Muscle of leg (tissue), 3 donors: ENCODE measurements at regions not wholly inside any gene's neighbourhood (a gene's known extent, or its start where the extent isn't known, plus 50 kb on each side); places are given as distances from the start of the nearest gene placed in this dataset.

Experiments used
- DNase-seq: peaks from one replicate; pipeline ENCODE4 v3.0.0; 2013
- H3K27ac ChIP-seq: one replicate; pipeline ENCODE4 v1.5.1; 2013; ENCODE audit warnings: mild to moderate bottlenecking, low read length, control low read depth
- H3K27me3 ChIP-seq: one replicate; pipeline ENCODE4 v1.6.1; 2013; ENCODE audit warnings: low read length; ENCODE audit not compliant: control insufficient read depth, insufficient read depth
- H3K36me3 ChIP-seq: one replicate; pipeline ENCODE4 v1.6.1; 2013; ENCODE audit warnings: low read length; ENCODE audit not compliant: control insufficient read depth, insufficient read depth
- H3K4me1 ChIP-seq: one replicate; pipeline ENCODE4 v1.6.1; 2013; ENCODE audit warnings: low read length; ENCODE audit not compliant: control insufficient read depth, insufficient read depth
- H3K4me3 ChIP-seq: one replicate; pipeline ENCODE4 v1.5.1; 2013; ENCODE audit warnings: low read length, control low read depth
- H3K9me3 ChIP-seq: replicated peaks from 2 replicates; pipeline ENCODE4 v1.6.1; 2013; ENCODE audit warnings: low read depth, low read length; ENCODE audit not compliant: control insufficient read depth
- WGBS: methylation state at CpG from one replicate; pipeline ENCODE4 v1.1.5; 2013; ENCODE audit warnings: missing lambda C conversion rate; ENCODE audit not compliant: insufficient coverage; 5-methylcytosine and 5-hydroxymethylcytosine counted together

DNA sequence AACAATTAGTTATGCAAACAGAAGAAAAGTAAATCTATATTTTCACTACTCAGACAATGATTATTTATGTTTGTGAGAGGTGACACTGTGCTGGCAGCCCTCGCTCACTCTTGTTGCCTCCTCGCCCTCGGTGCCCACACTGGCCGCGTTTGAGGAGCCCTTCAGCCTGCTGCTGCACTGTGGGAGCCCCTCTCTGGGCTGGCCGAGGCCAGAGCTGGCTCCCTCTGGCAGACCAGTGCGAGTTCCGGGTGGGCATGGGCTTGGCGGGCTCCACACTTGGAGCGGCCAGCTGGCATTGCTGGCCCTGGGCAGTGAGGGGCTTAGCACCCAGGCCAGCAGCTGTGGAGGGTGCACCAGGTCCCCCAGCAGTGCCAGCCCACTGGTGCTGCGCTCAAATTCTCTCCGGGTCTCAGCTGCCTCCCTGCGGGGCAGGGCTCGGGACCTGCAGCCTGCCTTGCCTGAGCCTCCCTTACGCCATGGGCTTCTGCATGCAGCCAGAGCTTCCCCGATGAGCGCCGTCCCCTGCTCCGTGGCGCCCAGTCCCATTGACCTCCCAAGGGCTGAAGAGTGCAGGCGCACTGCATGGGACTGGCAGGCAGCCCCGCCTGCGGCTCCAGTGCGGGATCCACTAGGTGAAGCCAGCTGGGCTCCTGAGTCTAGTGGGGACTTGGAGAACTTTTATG is 902.6 kb downstream of the PDHA2 start:
- Histone ChIP-seq H3K9me3 (peaks cover 10% of the 10 kb centered on the region), H3K27me3 (no peaks in the 10 kb centered on the region), H3K4me3 (no peak overlapping the region), H3K4me1 (no peaks in the 10 kb centered on the region), H3K36me3 (no peaks in the 10 kb centered on the region), H3K27ac (no peak overlapping the region)
- no peak for DNase-seq
- WGBS: 92% methylated on average over 21 of the region's 24 CpGs

DNA sequence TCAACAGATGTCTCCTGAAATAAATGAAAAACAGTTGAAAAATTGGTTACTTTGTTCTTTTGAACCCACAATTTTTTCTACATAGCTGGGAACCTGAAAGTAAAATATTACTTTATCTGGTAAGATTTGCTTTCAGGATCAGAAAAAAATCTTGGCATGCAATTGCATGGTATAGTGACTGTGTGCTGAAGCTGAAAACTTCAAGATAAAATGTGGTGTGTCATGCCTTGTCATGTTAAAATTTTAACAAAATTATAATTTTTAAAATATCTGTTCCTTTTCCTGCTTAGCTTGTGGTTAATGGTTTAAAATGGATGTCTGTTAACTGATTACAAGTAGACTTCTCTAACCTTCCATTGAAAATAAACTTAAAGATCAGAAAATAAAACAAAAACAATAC is 904.8 kb downstream of the PDHA2 start:
- no peaks in the 10 kb centered on the region for H3K27me3 ChIP-seq
- no peaks in the 10 kb centered on the region for H3K4me1 ChIP-seq
- no peak overlapping the region for H3K27ac ChIP-seq
- no peak for DNase-seq
- peaks cover 13% of the 10 kb centered on the region for H3K9me3 ChIP-seq
- no peak overlapping the region for H3K4me3 ChIP-seq
- no peaks in the 10 kb centered on the region for H3K36me3 ChIP-seq

DNA sequence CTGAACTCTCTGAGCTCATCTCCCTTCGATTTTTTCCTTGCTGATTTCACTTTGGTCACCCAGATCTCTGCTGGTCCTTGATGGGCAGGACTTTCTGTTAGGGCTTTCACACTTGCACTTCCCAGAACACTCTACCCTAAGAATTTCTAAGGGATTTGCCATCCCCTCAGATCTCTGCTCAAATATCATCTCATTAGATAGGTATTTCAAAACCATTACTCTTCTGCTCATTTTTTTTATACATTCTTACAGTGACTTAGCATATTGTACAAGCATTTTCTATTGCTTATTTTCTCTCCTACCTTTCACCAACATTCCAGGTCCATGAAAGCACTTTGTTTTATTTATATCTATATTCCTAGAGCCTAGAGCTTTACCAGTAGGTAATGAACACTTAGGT is 913.3 kb downstream of the PDHA2 start:
- H3K4me3 ChIP-seq: no peak overlapping the region
- H3K27ac ChIP-seq: no peak overlapping the region
- no peak for DNase-seq
- peaks cover 3% of the 10 kb centered on the region for H3K9me3 ChIP-seq
- H3K27me3 ChIP-seq: no peaks in the 10 kb centered on the region
- no peaks in the 10 kb centered on the region for H3K36me3 ChIP-seq
- H3K4me1 ChIP-seq: no peaks in the 10 kb centered on the region
- 47% methylated on average over 1 of the region's 1 CpG for WGBS

DNA sequence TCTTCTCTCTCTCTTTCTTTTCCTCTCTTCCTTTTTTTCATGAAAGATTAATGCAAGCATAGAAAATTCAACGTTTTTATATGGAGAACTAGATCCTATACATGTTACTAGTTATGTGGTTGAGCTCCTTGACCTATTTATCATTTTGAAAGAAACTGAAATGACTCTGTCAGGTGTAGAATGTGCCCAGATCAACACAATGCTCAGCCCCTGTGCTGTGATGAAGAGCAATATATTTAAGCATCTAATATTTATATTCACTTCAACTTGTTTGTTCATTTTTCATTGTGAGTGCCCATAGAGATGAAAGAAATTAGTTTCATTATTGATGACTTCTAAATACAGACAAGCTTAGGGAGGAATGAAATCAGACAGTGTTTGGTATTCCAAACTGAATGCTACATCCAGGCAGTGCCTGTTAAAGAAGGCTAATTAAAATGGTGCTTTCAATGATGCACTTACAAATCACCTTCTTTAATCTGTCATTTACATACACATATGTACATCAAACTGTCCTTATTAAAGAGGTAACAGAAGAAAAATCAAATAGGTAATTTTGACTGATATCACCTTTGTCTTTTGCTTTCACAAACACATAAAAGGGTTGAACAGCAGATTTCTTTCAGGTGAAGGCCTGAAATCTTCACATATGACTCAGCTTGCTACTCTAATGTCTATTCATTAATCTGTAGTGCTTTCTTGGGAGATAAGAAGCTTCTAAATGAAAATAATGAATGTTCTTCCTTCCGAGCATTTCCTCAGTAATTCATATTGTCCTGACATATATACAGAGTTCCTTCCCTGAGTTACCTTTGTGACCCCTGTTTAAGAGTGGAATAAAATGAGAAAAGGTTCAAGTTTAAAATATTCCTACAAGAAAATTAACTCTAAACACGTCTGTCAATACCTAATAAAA is 915.9 kb downstream of the PDHA2 start:
- no peak overlapping the region for H3K4me3 ChIP-seq
- no peaks in the 10 kb centered on the region for H3K36me3 ChIP-seq
- H3K9me3 ChIP-seq: no peaks in the 10 kb centered on the region
- H3K27ac ChIP-seq: no peak overlapping the region
- H3K27me3 ChIP-seq: no peaks in the 10 kb centered on the region
- no peaks in the 10 kb centered on the region for H3K4me1 ChIP-seq
- WGBS: no CpG with 5 or more reads among the region's 3 CpGs
- DNase-seq: no peak

DNA sequence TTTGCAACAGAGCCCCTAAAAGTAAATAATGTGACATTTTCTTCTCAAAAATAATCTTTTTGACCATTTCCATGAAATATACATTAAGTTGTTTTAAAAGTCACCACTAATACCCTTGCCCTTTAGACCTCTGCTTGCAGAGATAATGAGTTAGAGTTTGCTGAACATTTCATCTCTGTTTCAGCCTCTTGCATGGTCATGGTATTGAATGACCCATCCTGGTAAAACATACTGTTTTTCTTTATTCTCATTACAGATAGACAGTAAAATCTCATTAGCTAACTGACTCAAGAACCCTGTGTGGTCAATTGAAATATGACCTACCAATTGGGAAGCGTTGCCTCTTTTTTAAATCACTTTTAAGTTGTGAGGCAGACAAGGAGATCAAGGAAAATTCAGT is 916.7 kb downstream of the PDHA2 start:
- Histone ChIP-seq H3K4me3 (no peak overlapping the region), H3K9me3 (no peaks in the 10 kb centered on the region), H3K36me3 (no peaks in the 10 kb centered on the region), H3K27me3 (no peaks in the 10 kb centered on the region), H3K27ac (no peak overlapping the region), H3K4me1 (no peaks in the 10 kb centered on the region)
- no CpG with 5 or more reads among the region's 1 CpG for WGBS
- no peak for DNase-seq

DNA sequence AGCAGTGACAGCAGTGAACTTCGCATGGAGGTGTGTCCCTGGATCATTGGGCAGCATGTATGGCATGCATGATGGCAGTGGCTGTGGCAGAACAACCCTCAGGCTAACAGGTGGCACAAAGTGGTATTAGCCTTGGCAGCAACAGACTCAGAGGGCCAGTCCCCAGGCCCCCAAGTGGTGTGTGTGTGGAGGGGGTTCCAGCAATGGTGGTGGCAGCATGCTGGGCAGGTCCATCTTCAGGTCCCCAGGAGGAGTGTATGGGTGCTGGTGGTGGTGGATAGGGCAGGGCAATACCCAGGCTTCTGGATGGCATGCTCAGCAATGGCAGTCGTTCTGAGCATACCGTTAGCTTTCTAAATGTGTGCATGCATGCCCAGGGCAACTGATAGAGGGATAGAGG is 923.7 kb downstream of the PDHA2 start:
- Histone ChIP-seq H3K27ac (no peak overlapping the region), H3K27me3 (no peaks in the 10 kb centered on the region), H3K36me3 (no peaks in the 10 kb centered on the region), H3K4me1 (no peaks in the 10 kb centered on the region), H3K4me3 (no peak overlapping the region), H3K9me3 (peaks cover 8% of the 10 kb centered on the region)
- 95% methylated on average over 3 of the region's 3 CpGs for WGBS
- DNase-seq: no peak

DNA sequence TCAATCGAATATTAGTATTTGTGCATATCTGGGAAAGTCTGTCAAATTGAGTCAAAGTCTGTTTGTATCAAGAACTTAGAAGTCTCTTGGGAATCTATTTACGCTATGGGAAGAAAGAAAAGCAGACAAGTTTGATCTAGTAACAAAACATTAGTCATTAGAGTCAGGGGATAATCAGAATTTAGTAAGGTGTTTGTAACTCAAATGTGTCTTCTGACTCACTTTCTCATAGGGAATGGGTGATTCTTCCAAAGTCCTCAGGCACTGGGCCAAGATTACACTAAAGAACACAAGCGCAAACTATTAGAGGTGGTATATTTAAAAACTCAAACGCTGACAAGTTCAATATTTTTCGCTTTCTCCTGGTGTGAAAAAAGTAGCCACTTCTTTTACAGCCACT is 926.5 kb downstream of the PDHA2 start:
- DNase-seq: no peak
- WGBS: no CpG with 5 or more reads among the region's 5 CpGs
- H3K27ac ChIP-seq: no peak overlapping the region
- no peaks in the 10 kb centered on the region for H3K27me3 ChIP-seq
- H3K36me3 ChIP-seq: no peaks in the 10 kb centered on the region
- H3K4me3 ChIP-seq: no peak overlapping the region
- no peaks in the 10 kb centered on the region for H3K4me1 ChIP-seq
- peaks cover 8% of the 10 kb centered on the region for H3K9me3 ChIP-seq

DNA sequence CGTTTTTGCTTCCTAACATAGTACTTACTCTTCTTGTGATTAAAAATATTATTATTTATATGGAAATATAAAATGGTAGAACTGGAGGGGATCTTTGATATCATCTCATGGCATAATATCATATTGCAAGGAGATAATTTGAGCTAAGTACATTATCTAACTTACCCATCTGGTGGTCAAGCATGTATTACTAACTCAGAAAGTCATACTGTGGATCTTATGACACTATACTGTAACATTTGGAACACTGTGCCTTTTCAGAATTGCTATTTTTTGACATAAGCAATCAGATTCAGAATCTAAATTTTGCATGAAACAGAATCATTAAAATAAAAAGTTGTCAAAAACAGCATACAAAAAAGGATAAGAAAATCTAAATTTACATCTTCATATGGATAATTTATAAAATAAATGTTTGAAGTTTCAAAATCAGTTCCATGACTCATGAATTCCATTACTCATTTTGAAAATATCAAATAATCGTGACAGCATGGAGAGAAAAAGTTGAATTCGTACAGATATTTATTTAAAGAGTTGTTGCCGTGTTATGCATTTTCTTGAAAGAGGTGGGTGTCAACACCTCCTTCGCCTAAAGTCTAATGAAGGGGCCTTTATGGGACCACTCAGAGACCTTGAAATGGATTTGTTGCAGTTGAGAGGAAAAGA is 928.1 kb downstream of the PDHA2 start:
- 100% methylated on average over 2 of the region's 5 CpGs for WGBS
- no peak overlapping the region for H3K27ac ChIP-seq
- no peaks in the 10 kb centered on the region for H3K4me1 ChIP-seq
- DNase-seq: no peak
- H3K9me3 ChIP-seq: peaks cover 8% of the 10 kb centered on the region
- no peaks in the 10 kb centered on the region for H3K36me3 ChIP-seq
- H3K27me3 ChIP-seq: no peaks in the 10 kb centered on the region
- no peak overlapping the region for H3K4me3 ChIP-seq

DNA sequence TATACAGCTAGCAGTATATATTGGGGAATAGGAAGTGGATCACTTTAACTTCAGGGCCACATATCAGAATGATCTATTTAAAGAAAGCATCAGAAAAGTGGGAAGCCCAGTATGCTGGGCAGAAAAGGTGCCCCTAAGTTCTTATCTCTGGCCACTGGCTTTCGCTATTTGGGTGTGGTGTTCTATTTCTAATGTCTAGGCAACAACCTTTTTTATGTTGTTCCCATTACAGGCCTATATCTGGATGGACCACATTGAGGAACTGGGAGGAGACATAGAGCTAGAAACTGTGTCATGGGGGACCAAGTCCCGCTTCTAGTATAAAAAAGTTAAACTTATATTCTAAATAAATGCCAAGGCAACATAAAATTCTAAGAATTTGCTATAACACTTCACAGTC is 935.6 kb downstream of the PDHA2 start:
- Histone ChIP-seq H3K9me3 (no peaks in the 10 kb centered on the region), H3K27me3 (no peaks in the 10 kb centered on the region), H3K27ac (no peak overlapping the region), H3K36me3 (no peaks in the 10 kb centered on the region), H3K4me3 (no peak overlapping the region), H3K4me1 (no peaks in the 10 kb centered on the region)
- no CpG with 5 or more reads among the region's 2 CpGs for WGBS
- no peak for DNase-seq

DNA sequence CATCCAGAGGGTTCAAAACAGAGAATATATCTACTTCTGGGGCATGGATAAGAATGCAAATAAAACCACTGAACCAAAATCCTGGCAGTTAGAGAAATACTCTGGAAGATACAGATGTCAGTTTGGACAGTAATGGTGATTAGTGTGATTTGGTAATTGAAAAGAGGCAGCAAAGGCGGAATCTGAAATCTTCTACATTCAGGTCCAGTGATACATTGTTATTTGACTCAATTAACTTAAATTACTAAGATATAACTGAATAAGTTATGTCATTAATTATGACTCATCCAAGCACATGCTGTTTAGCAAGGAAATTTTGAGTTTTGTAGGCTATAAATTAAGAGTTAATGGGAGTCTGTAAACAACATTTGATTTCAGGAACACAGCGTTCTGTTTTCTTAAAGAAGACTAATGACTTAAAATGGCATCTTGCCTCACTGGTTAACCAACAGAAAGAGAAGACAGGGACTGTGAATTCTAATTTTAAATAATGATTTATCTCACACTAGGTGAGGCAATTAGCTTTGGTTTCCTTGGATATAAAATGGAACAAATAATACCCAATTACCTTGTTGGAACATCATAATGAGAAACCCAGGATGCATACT is 937.1 kb downstream of the PDHA2 start:
- no peaks in the 10 kb centered on the region for H3K27me3 ChIP-seq
- H3K4me1 ChIP-seq: no peaks in the 10 kb centered on the region
- no CpG with 5 or more reads among the region's 2 CpGs for WGBS
- H3K27ac ChIP-seq: no peak overlapping the region
- DNase-seq: no peak
- H3K9me3 ChIP-seq: no peaks in the 10 kb centered on the region
- no peaks in the 10 kb centered on the region for H3K36me3 ChIP-seq
- H3K4me3 ChIP-seq: no peak overlapping the region
